Stimulated activated CD4-positive, alpha-beta T cell treated with anti-CD3 and anti-CD28 coated beads, Interleukin-2, amount 100 ng/mL, for 24 hours (primary cell): ENCODE measurements at regions not wholly inside any gene's neighbourhood (a gene's known extent, or its start where the extent isn't known, plus 50 kb on each side); places are given as distances from the start of the nearest gene placed in this dataset.
"Not testable (repeated sequence)": the region's sequence is repeated elsewhere in the genome, so short reads cannot be mapped to it uniquely, and the experiment has no call there.

ENCODE experiments used
- DNase-seq, 2 donors: peaks; one replicate each; pipeline ENCODE4 v3.0.0-alpha.2; 2020

- DNase-seq, result not testable (repeated sequence)
Observed at GRCh38 chr21:9791453-9791852, 729.9 kb upstream of the TPTE start.

- not testable (repeated sequence) for DNase-seq
Observed at GRCh38 chr21:9795291-9795690, 726.1 kb upstream of the TPTE start.

GRCh38 chr21:9796293-9796692, 725.1 kb upstream of the TPTE start:
- not testable (repeated sequence) for DNase-seq

GRCh38 chr21:9807675-9808074, 713.7 kb upstream of the TPTE start:
- not testable (repeated sequence) for DNase-seq

- DNase-seq, result not testable (repeated sequence)
Observed at GRCh38 chr21:9811223-9812004, 710.0 kb upstream of the TPTE start.

GRCh38 chr21:9812507-9812906, 708.9 kb upstream of the TPTE start:
- DNase-seq, result not testable (repeated sequence)

- not testable (repeated sequence) for DNase-seq
Observed at GRCh38 chr21:9813894-9814814, 707.2 kb upstream of the TPTE start.

GRCh38 chr21:9815181-9815789, 706.1 kb upstream of the TPTE start:
- not testable (repeated sequence) for DNase-seq

GRCh38 chr21:9816734-9817334, 704.5 kb upstream of the TPTE start:
- DNase-seq, result not testable (repeated sequence)

- not testable (repeated sequence) for DNase-seq
Observed at GRCh38 chr21:9817841-9818441, 703.4 kb upstream of the TPTE start.

- DNase-seq, result not testable (repeated sequence)
Observed at GRCh38 chr21:9819549-9820192, 701.7 kb upstream of the TPTE start.

- not testable (repeated sequence) for DNase-seq
Observed at GRCh38 chr21:9820579-9820978, 700.8 kb upstream of the TPTE start.

- not testable (repeated sequence) for DNase-seq
Observed at GRCh38 chr21:9821472-9821871, 699.9 kb upstream of the TPTE start.

GRCh38 chr21:9822093-9822820, 699.1 kb upstream of the TPTE start:
- not testable (repeated sequence) for DNase-seq

GRCh38 chr21:9823197-9824157, 697.9 kb upstream of the TPTE start:
- DNase-seq, result peak; percentile 22 to 35

GRCh38 chr21:9830801-9831200, 690.6 kb upstream of the TPTE start:
- not testable (repeated sequence) for DNase-seq

GRCh38 chr21:9832751-9833150, 688.6 kb upstream of the TPTE start:
- not testable (repeated sequence) for DNase-seq

- DNase-seq, result not testable (repeated sequence)
Observed at GRCh38 chr21:9836547-9836946, 684.8 kb upstream of the TPTE start.

- not testable (repeated sequence) for DNase-seq
Observed at GRCh38 chr21:9837001-9837400, 684.4 kb upstream of the TPTE start.

GRCh38 chr21:9837526-9837925, 683.9 kb upstream of the TPTE start:
- DNase-seq, result not testable (repeated sequence)
